ENCODE measurements at regions not wholly inside any gene's neighbourhood (a gene's known extent, or its start where the extent isn't known, plus 50 kb on each side); places are given as distances from the start of the nearest gene placed in this dataset.

GRCh38 chr13:83085186-83085900 lies 796.9 kb downstream of the SLITRK1 start:
- TF ChIP-seq, protein P1, sequence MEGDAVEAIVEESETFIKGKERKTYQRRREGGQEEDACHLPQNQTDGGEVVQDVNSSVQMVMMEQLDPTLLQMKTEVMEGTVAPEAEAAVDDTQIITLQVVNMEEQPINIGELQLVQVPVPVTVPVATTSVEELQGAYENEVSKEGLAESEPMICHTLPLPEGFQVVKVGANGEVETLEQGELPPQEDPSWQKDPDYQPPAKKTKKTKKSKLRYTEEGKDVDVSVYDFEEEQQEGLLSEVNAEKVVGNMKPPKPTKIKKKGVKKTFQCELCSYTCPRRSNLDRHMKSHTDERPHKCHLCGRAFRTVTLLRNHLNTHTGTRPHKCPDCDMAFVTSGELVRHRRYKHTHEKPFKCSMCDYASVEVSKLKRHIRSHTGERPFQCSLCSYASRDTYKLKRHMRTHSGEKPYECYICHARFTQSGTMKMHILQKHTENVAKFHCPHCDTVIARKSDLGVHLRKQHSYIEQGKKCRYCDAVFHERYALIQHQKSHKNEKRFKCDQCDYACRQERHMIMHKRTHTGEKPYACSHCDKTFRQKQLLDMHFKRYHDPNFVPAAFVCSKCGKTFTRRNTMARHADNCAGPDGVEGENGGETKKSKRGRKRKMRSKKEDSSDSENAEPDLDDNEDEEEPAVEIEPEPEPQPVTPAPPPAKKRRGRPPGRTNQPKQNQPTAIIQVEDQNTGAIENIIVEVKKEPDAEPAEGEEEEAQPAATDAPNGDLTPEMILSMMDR (conservative IDR thresholded peaks at IDR 0.05; ENCODE audit: low read length): no peak
- no peak for TF ChIP-seq EZH2phosphoT487 (IDR thresholded peaks at IDR 0.05; ENCODE audit: borderline replicate concordance, low read depth, low read length)
